K562 (cell line): ENCODE measurements at regions not wholly inside any gene's neighbourhood (a gene's known extent, or its start where the extent isn't known, plus 50 kb on each side); places are given as distances from the start of the nearest gene placed in this dataset.

ENCODE experiments used
- ATAC-seq: fragments of 200-7000 bp; cut with Tn5 transposase; 3 replicates; pipeline ENCODE4 v1.9.1; 2020; ENCODE audit warnings: moderate library complexity
- BruUV-seq: library from RNA; stranded (reverse); fragments of 400-500 nt; replicated peaks from 2 replicates; lab custom pipeline; 2021; lab: Mats Ljungman, UMichigan
- CTCF ChIA-PET: fragments of 300-600 bp; formaldehyde crosslinking; extraction: SDS; loops from one replicate; lab custom pipeline; 2021; ENCODE audit warnings: low intra/inter-chr PET ratio; lab: Yijun Ruan, JAX
- POLR2A ChIA-PET: fragments of 300-600, 350-650 bp; sonication (Branson Sonifier 250); formaldehyde crosslinking; extraction: SDS; loops from one replicate; lab custom pipeline; 2021; ENCODE audit warnings: antibody characterized with exemption, inconsistent platforms; lab: Yijun Ruan, JAX
- DNase-seq, 4 experiments: peaks; one replicate each; pipeline versions ENCODE4 v3.0.0 to v3.0.0-alpha.2; 2011 to 2018; ENCODE audit warnings: low spot score in 3 of 4, mixed read lengths in 3 of 4; ENCODE audit errors: extremely low read depth in 1 of 4
- FAIRE-seq: peaks from 2 replicates; lab custom pipeline; 2011; peaks lifted over from hg19 to GRCh38; lab: Jason Lieb, UNC
- H2AFZ ChIP-seq: 2 replicates; pipeline ENCODE4 v1.6.0; 2011; ENCODE audit warnings: low read depth, low read length, control low read depth, inconsistent platforms
- H3K27ac ChIP-seq: fragments of 200-600 bp; 3 replicates; pipeline ENCODE4 v1.8.0; 2011; ENCODE audit warnings: low read depth, mild to moderate bottlenecking, control low read depth, inconsistent platforms, low read length, moderate library complexity, mixed read lengths; ENCODE audit errors: extremely low read depth
- H3K27me3 ChIP-seq, 2 experiments: fragments of 300-600 bp in 1 of 2; 2 replicates in 1 of 2; 3 replicates in 1 of 2; pipeline versions ENCODE4 v1.6.0 to v1.8.0; 2011; ENCODE audit warnings: inconsistent platforms in 2 of 2, low read length in 2 of 2, mild to moderate bottlenecking in 1 of 2, mixed read lengths in 1 of 2, moderate library complexity in 1 of 2; ENCODE audit not compliant: control insufficient read depth in 2 of 2, insufficient read depth in 2 of 2
- H3K36me3 ChIP-seq: fragments of 300-600 bp; 3 replicates; pipeline ENCODE4 v1.8.0; 2011; ENCODE audit warnings: mild to moderate bottlenecking, low read length, inconsistent platforms; ENCODE audit not compliant: control insufficient read depth, insufficient read depth
- H3K4me1 ChIP-seq, 2 experiments: fragments of 200-600 bp in 1 of 2; replicated peaks in 1 of 2; 2 replicates in 1 of 2; 3 replicates in 1 of 2; pipeline versions ENCODE4 v1.5.1 to v1.8.0; 2011; ENCODE audit warnings: inconsistent platforms in 2 of 2, low read length in 2 of 2, mild to moderate bottlenecking in 1 of 2, mixed read lengths in 1 of 2, moderate library complexity in 1 of 2; ENCODE audit not compliant: control insufficient read depth in 2 of 2, insufficient read depth in 2 of 2
- H3K4me2 ChIP-seq: 2 replicates; pipeline ENCODE4 v1.6.1; 2011; ENCODE audit warnings: low read length, control low read depth, inconsistent platforms, mixed read lengths; ENCODE audit not compliant: insufficient read depth
- H3K4me3 ChIP-seq: fragments of 200-600 bp; sonication (generic), shearing (Covaris generic); 2 replicates; pipeline ENCODE4 v1.5.1; 2016; ENCODE audit warnings: control low read depth, inconsistent platforms
- H3K79me2 ChIP-seq: fragments of 200-600 bp; 3 replicates; pipeline ENCODE4 v1.8.0; 2011; ENCODE audit warnings: low read length, inconsistent platforms; ENCODE audit not compliant: control insufficient read depth, insufficient read depth
- H3K9ac ChIP-seq, 2 experiments: 2 replicates each; pipeline versions ENCODE4 v1.6.0 to v1.6.1; 2011; ENCODE audit warnings: low read depth in 2 of 2, low read length in 2 of 2, control low read depth in 1 of 2, inconsistent platforms in 1 of 2, mild to moderate bottlenecking in 1 of 2, mixed read lengths in 1 of 2; ENCODE audit not compliant: insufficient read depth in 1 of 2
- H3K9me1 ChIP-seq: one replicate; pipeline ENCODE4 v1.6.0; 2011; ENCODE audit warnings: inconsistent platforms, mild to moderate bottlenecking, low read length, moderate library complexity; ENCODE audit not compliant: control insufficient read depth, insufficient read depth
- H3K9me3 ChIP-seq: replicated peaks from 2 replicates; pipeline ENCODE4 v1.5.1; 2011; ENCODE audit warnings: low read depth, low read length, inconsistent platforms; ENCODE audit not compliant: control insufficient read depth, insufficient read depth
- H4K20me1 ChIP-seq: replicated peaks from 2 replicates; pipeline ENCODE4 v1.6.1; 2011; ENCODE audit warnings: low read length, inconsistent platforms, mixed read lengths; ENCODE audit not compliant: control insufficient read depth, insufficient read depth
- ARID3A ChIP-seq: IDR thresholded peaks from 2 replicates; pipeline ENCODE4 v1.6.1; 2012; ENCODE audit warnings: low read depth, low read length, improper control_type of control experiment, borderline replicate concordance
- BHLHE40 ChIP-seq: IDR thresholded peaks from 2 replicates; pipeline ENCODE4 v1.6.1; 2011; ENCODE audit warnings: low read length, improper control_type of control experiment
- BRCA1 ChIP-seq, 2 experiments: fragments of 450-650 bp in 1 of 2; sonication (generic) in 1 of 2; formaldehyde crosslinking in 1 of 2; IDR thresholded peaks; 2 replicates each; pipeline versions ENCODE4 v1.5.0 to v1.6.1; 2017 to 2020; ENCODE audit warnings: mild to moderate bottlenecking in 1 of 2, missing genetic modification reagents in 1 of 2
- C11orf30 ChIP-seq: fragments of 450-650 bp; IDR thresholded peaks from 2 replicates; pipeline ENCODE4 v1.6.1; 2016; ENCODE audit warnings: low read depth, mild to moderate bottlenecking
- CBX3 ChIP-seq, 2 experiments: IDR thresholded peaks; 1 replicate in 1 of 2; 2 replicates in 1 of 2; pipeline ENCODE4 v1.6.1; 2012; ENCODE audit warnings: inconsistent platforms in 2 of 2, low read length in 2 of 2, borderline replicate concordance in 1 of 2, control low read depth in 1 of 2
- CXXC5 ChIP-seq: fragments of 250-450 bp; sonication (Bioruptor Pico); IDR thresholded peaks from 2 replicates; pipeline ENCODE4 v1.8.0; 2022; ENCODE audit warnings: inconsistent platforms, mild to moderate bottlenecking, moderate library complexity
- FOXA1 ChIP-seq: fragments of 450-650 bp; IDR thresholded peaks from 2 replicates; pipeline ENCODE4 v1.6.1; 2016; ENCODE audit warnings: mild to moderate bottlenecking, borderline replicate concordance
- HDAC8 ChIP-seq: fragments of 450-650 bp; IDR thresholded peaks from 2 replicates; pipeline ENCODE4 v1.6.1; 2016; ENCODE audit warnings: mild to moderate bottlenecking, missing genetic modification characterization, moderate library complexity, missing compliant biosample characterization
- HLTF ChIP-seq: fragments of 450-650 bp; IDR thresholded peaks from 2 replicates; pipeline ENCODE4 v1.6.1; 2016
- HOMEZ ChIP-seq: fragments of 250-450 bp; sonication (Bioruptor Pico); IDR thresholded peaks from 2 replicates; pipeline ENCODE4 v1.4.0; 2020; ENCODE audit warnings: mild to moderate bottlenecking, moderate library complexity
- KLF13 ChIP-seq: fragments of 450-650 bp; IDR thresholded peaks from 2 replicates; pipeline ENCODE4 v1.6.1; 2016; ENCODE audit warnings: missing genetic modification characterization, low read depth, mild to moderate bottlenecking, missing compliant biosample characterization, moderate library complexity, borderline replicate concordance
- MCM7 ChIP-seq, 2 experiments: fragments of 450-650 bp; IDR thresholded peaks; 2 replicates each; pipeline ENCODE4 v1.6.1; 2016 to 2018
- NCOR1 ChIP-seq: fragments of 450-650 bp; IDR thresholded peaks from 2 replicates; pipeline ENCODE4 v1.6.1; 2016; ENCODE audit warnings: mild to moderate bottlenecking, moderate library complexity
- NFRKB ChIP-seq: fragments of 450-650 bp; IDR thresholded peaks from 2 replicates; pipeline ENCODE4 v1.6.1; 2016; ENCODE audit warnings: low read depth
- POLR2G ChIP-seq: fragments of 200-400 bp; formaldehyde crosslinking; IDR thresholded peaks from 2 replicates; pipeline ENCODE4 v1.6.1; 2017; ENCODE audit warnings: low read depth, mild to moderate bottlenecking, antibody characterized with exemption, low read length, moderate library complexity
- POLR3A ChIP-seq: IDR thresholded peaks from 2 replicates; pipeline ENCODE4 v1.6.1; 2011; ENCODE audit warnings: borderline replicate concordance, mild to moderate bottlenecking, moderate library complexity; ENCODE audit not compliant: insufficient read length, insufficient read depth; ENCODE audit errors: extremely low read depth
- RFX1 ChIP-seq: fragments of 450-650 bp; IDR thresholded peaks from 2 replicates; pipeline ENCODE4 v1.6.1; 2016; ENCODE audit warnings: mild to moderate bottlenecking, moderate library complexity
- RHOXF2B ChIP-seq: fragments of 250-450 bp; sonication (Bioruptor Pico); conservative IDR thresholded peaks from 2 replicates; pipeline ENCODE4 v1.5.1; 2021
- SMARCA5 ChIP-seq: fragments of 450-650 bp; IDR thresholded peaks from 2 replicates; pipeline ENCODE4 v1.6.1; 2016
- TCF7L2 ChIP-seq: fragments of 150-350 bp; IDR thresholded peaks from 2 replicates; pipeline ENCODE4 v1.6.1; 2016; ENCODE audit warnings: low read depth, mild to moderate bottlenecking, low read length, moderate library complexity
- U2AF1 ChIP-seq: fragments of 200-400 bp; formaldehyde crosslinking; optimal IDR thresholded peaks from 2 replicates; pipeline ENCODE3; 2017; ENCODE audit warnings: mild to moderate bottlenecking, low read depth, low read length, moderate library complexity
- ZEB2 ChIP-seq: fragments of 450-650 bp; IDR thresholded peaks from 2 replicates; pipeline ENCODE4 v1.6.1; 2016
- ZNF134 ChIP-seq: fragments of 250-450 bp; sonication (Bioruptor Pico); conservative IDR thresholded peaks from 2 replicates; pipeline ENCODE4 v1.4.0; 2020
- ZNF212 ChIP-seq: fragments of 450-650 bp; formaldehyde crosslinking; IDR thresholded peaks from 2 replicates; pipeline ENCODE4 v1.4.0; 2020; ENCODE audit warnings: mild to moderate bottlenecking
- ZNF224 ChIP-seq: sonication (generic); formaldehyde crosslinking; IDR thresholded peaks from 2 replicates; pipeline ENCODE4 v1.8.0; 2022; ENCODE audit warnings: mild to moderate bottlenecking, missing genetic modification reagents
- WGBS: fragments of 100-300 bp; shearing (Covaris generic); methylation state at CpG from one replicate; pipeline ENCODE4 v1.1.6; 2016; ENCODE audit warnings: low coverage, mixed read lengths; ENCODE audit not compliant: insufficient coverage; ENCODE audit errors: missing lambda C conversion rate; 5-methylcytosine and 5-hydroxymethylcytosine counted together
- in situ Hi-C: fragments of 300-500 bp; cut with MboI; formaldehyde crosslinking; loops from 4 replicates; pipeline ENCODE4 v1.15.0; 2018; ENCODE audit warnings: inconsistent platforms, mixed read lengths
- intact Hi-C: fragments of 100-400 bp; cut with micrococcal nuclease; formaldehyde crosslinking; loops from 2 replicates; pipeline ENCODE4 v1.14.2; 2022

GRCh38 chr10:63781226-63781625, 260.0 kb downstream of the REEP3 start (continued):
- no peak for TF ChIP-seq BRCA1 (IDR thresholded peaks at IDR 0.05)
- no peak for TF ChIP-seq BRCA1 (CRISPR knock-in tag; IDR thresholded peaks at IDR 0.05)
- TF ChIP-seq CBX3 (IDR thresholded peaks at IDR 0.05; ENCODE audit: borderline replicate concordance in 1 of 2, low read length in 2 of 2): no peak
- TF ChIP-seq ZNF134 (CRISPR knock-in tag): no peak
- TF ChIP-seq POLR3A: no peak
- no peak for TF ChIP-seq ARID3A
- no peak for TF ChIP-seq FOXA1
- TF ChIP-seq CXXC5: no peak
- TF ChIP-seq KLF13: no peak
- no peak for TF ChIP-seq HLTF
- TF ChIP-seq RFX1: no peak

GRCh38 chr10:63783882-63784281, 262.7 kb downstream of the REEP3 start:
- ChIA-PET CTCF (no interaction called here), POLR2A (no interaction called here)
- Histone ChIP-seq H2AFZ (no peak overlapping the region), H3K27me3 (no peaks in the 10 kb centered on the region), H3K9me1 (no peaks in the 10 kb centered on the region), H3K9ac (no peak overlapping the region), H3K4me2 (no peak overlapping the region), H3K9me3 (no peaks in the 10 kb centered on the region), H3K27ac (no peak overlapping the region), H3K4me1 (no peaks in the 10 kb centered on the region), H3K79me2 (no peaks in the 10 kb centered on the region), H3K36me3 (no peaks in the 10 kb centered on the region), H4K20me1 (no peaks in the 10 kb centered on the region), H3K4me3 (no peak overlapping the region)
- no TSS peak for BruUV-seq
- DNase-seq: no peak
- FAIRE-seq: no peak
- 0% methylated on average over 1 of the region's 1 CpG for WGBS
- ATAC-seq: no peak
- intact Hi-C loops (no loop called here), in situ Hi-C loops (no loop called here)
- no peak for TF ChIP-seq C11orf30
- TF ChIP-seq POLR2G: no peak
- TF ChIP-seq MCM7 (IDR thresholded peaks at IDR 0.05): no peak
- no peak for TF ChIP-seq BHLHE40
- TF ChIP-seq NCOR1: no peak
- TF ChIP-seq HDAC8: no peak
- no peak for TF ChIP-seq ZNF224
- no peak for TF ChIP-seq RHOXF2B (CRISPR knock-in tag)
- no peak for TF ChIP-seq TCF7L2
- no peak for TF ChIP-seq ZNF212 (CRISPR knock-in tag)
- TF ChIP-seq HOMEZ (CRISPR knock-in tag): no peak
- TF ChIP-seq SMARCA5: no peak
- TF ChIP-seq U2AF1: no peak
- TF ChIP-seq ZEB2: no peak
- no peak for TF ChIP-seq CXXC5
- no peak for TF ChIP-seq NFRKB
